Adrenal gland (tissue), 9 donors: ENCODE measurements at regions not wholly inside any gene's neighbourhood (a gene's known extent, or its start where the extent isn't known, plus 50 kb on each side); places are given as distances from the start of the nearest gene placed in this dataset.

Experiments
- DNase-seq, 7 donors: peaks; one replicate each; pipeline ENCODE4 v3.0.0-alpha.2; 2019 to 2020
- H3K27ac ChIP-seq, 5 donors: fragments of 200-600 bp; sonication (generic) in 4 of 5; 1 replicate in 3 of 5; 2 replicates in 2 of 5; pipeline versions ENCODE4 v1.5.1 to v1.8.0; 2016 to 2020; ENCODE audit warnings: mild to moderate bottlenecking in 1 of 5
- H3K27me3 ChIP-seq: fragments of 200-600 bp; 2 replicates; pipeline ENCODE4 v1.8.0; 2021
- H3K36me3 ChIP-seq, 2 donors: fragments of 200-600 bp; replicated peaks in 1 of 2; 1 replicate in 1 of 2; 2 replicates in 1 of 2; pipeline versions ENCODE4 v1.5.1 to v1.8.0; 2018 to 2022
- H3K4me1 ChIP-seq, 2 donors: fragments of 200-600 bp; replicated peaks in 1 of 2; 1 replicate in 1 of 2; 2 replicates in 1 of 2; pipeline versions ENCODE4 v1.5.1 to v1.8.0; 2018 to 2021
- H3K4me3 ChIP-seq, 4 donors: fragments of 200-600 bp; sonication (generic) in 3 of 4; one replicate each; pipeline ENCODE4 v1.5.1; 2016 to 2018
- H3K9me3 ChIP-seq, 3 donors: fragments of 200-600 bp; sonication (generic) in 1 of 3; replicated peaks in 1 of 3; 1 replicate in 2 of 3; 2 replicates in 1 of 3; pipeline versions ENCODE4 v1.5.1 to v1.8.0; 2016 to 2021
- CTCF ChIP-seq, 6 experiments: fragments of 450-650 bp in 4 of 6; fragments of 200-600 bp in 2 of 6; sonication (generic) in 1 of 6; IDR thresholded peaks; 1 replicate in 5 of 6; 2 replicates in 1 of 6; pipeline versions ENCODE4 v1.5.1 to v1.8.0; 2016 to 2021; ENCODE audit warnings: antibody characterized with exemption in 6 of 6, mild to moderate bottlenecking in 2 of 6, moderate library complexity in 1 of 6
- POLR2A ChIP-seq, 2 donors: fragments of 450-650 bp; IDR thresholded peaks; one replicate each; pipeline ENCODE4 v1.6.1; 2017; ENCODE audit warnings: antibody characterized with exemption in 2 of 2, mild to moderate bottlenecking in 2 of 2, moderate library complexity in 1 of 2
- WGBS, 4 donors: extraction: QIAGEN DNeasy Blood & Tissue Kit in 2 of 4; methylation state at CpG; one replicate each; pipeline versions ENCODE4 v1.1.5 to v1.1.7; 2013 to 2017; 5-methylcytosine and 5-hydroxymethylcytosine counted together
- intact Hi-C, 2 donors: fragments of 100-400 bp; cut with DNase I; formaldehyde crosslinking; loops; one replicate each; pipeline versions ENCODE4 v1.14.1 to v1.15.0; 2022 to 2023
- donor health status: healthy with polysubstance abuse.
- donor health status: Bipolar disorder and iron deficiency.
- donor health status: DM: yes; HTN: yes; CAD: no.
- donor health status: DM: no; HTN: no; CAD: no.
- donor health status: DM: no; HTN: no; CAD: no.

DNA sequence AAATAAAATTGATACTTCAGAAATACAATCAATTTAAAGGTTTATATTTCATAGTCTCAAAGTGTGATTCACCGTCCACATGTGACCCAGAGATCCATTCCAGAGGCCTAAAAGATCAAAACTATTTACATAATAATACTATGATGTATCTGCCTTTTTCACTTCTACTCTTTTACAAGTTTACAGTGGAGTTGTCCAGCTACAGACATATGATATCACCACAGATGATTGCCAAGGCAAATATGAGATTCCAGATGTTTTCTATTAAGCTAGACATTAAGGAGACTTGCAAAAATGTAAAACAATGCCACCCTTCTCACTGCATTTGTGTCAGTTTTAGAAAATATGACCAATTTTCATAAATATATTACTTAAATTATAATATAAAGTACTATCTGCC, 443.7 kb downstream of the GJA1 start:
- no peaks in the 10 kb centered on the region for H3K9me3 ChIP-seq
- TF ChIP-seq POLR2A (IDR thresholded peaks at IDR 0.05) (no peak), CTCF (IDR thresholded peaks at IDR 0.05) (no peak)
- no peaks in the 10 kb centered on the region for H3K36me3 ChIP-seq
- no peak overlapping the region for H3K27ac ChIP-seq
- no peaks in the 10 kb centered on the region for H3K4me1 ChIP-seq
- H3K27me3 ChIP-seq = no peaks in the 10 kb centered on the region
- no peak for DNase-seq
- H3K4me3 ChIP-seq = no peak overlapping the region
- 72 to 88% (median 77%) methylated on average over 1 of the region's 1 CpG for WGBS, 4 donors
- intact Hi-C loops = no loop called here

DNA sequence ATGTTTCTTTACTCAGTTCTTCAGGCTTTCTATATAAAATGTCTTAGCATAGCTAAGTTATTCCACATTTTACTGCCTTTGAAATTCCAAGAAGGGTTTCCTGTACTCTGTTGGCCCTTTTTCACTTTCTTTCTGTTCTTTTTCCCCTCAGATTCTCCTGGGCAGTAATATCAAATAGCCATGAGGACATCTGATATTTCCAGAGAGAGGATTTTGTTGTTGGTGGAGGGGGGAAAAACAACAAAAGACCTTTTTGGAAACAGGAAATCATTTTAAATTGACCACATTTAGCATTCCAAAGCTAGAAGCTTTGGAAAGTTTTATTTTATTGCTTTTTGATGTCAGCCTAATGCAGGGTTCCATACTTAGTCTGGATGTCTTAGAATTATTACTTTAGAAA, 445.4 kb downstream of the GJA1 start:
- Histone ChIP-seq H3K4me1 (no peaks in the 10 kb centered on the region), H3K36me3 (no peaks in the 10 kb centered on the region), H3K4me3 (no peak overlapping the region), H3K27ac (no peak overlapping the region), H3K9me3 (no peaks in the 10 kb centered on the region), H3K27me3 (no peaks in the 10 kb centered on the region)
- DNase-seq = no peak
- intact Hi-C loops = no loop called here
- TF ChIP-seq POLR2A (IDR thresholded peaks at IDR 0.05) (no peak), CTCF (IDR thresholded peaks at IDR 0.05) (no peak)

DNA sequence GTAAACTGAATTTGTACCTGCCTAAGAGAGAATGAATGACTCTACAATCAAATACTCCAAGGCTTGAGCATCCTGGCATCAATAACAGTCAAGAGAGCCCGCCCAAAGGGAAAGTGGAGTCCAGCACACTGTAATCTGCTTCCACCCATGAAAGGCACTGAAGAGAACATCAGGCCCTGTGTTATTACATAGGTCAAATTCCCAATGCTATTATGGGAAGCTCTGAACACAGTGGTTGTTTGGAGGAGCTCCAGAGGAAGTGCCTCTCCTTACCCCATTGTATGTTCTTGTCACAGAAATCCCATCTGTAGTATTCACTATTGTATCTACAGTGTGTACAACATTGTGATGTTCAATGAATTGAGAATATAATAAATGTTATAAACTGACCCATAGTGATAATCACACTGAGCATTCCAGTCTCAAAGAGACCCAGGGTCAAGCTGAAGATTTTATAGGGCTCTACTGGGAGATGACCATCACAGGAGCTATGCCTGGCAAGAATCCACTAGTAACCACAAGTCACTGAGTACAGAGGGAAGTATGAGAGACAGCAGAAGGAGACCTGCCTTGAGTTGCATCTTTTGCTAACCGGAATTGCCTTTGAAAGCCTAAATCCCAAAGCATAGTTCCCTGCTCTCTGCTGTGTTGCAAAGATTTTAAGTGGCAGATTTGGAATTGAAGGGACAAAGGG, 446.7 kb downstream of the GJA1 start:
- no peak for DNase-seq
- Histone ChIP-seq H3K4me3 (no peak overlapping the region), H3K27ac (no peak overlapping the region), H3K4me1 (no peaks in the 10 kb centered on the region), H3K9me3 (no peaks in the 10 kb centered on the region), H3K27me3 (no peaks in the 10 kb centered on the region), H3K36me3 (no peaks in the 10 kb centered on the region)
- 77 to 86% (median 84%) methylated on average over 2 of the region's 2 CpGs for WGBS, 4 donors
- TF ChIP-seq CTCF (IDR thresholded peaks at IDR 0.05) = no peak
- TF ChIP-seq POLR2A (IDR thresholded peaks at IDR 0.05) = no peak
- intact Hi-C loops = no loop called here

DNA sequence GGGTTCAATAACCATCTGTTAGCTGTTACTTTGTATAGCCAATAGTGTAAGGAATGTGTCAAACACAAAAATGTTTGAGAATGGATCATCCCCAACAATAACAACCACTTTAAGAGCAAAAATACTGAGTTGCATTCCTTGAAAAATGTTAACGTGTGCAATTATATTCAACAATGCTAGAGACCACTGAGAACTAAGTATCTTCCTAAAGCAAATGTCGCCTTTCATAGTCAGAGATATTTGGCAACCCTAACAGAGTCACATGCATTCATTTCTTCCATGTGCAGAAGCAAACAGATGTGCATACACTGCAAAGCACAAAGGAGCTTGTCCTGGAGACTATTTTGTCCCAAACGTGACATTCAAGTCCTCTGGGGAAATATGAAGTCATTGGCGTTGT, 448.6 kb downstream of the GJA1 start:
- 64 to 79% (median 68%) methylated on average over 4 of the region's 4 CpGs for WGBS, 4 donors
- no peaks in the 10 kb centered on the region for H3K4me1 ChIP-seq
- intact Hi-C loops = no loop called here
- no peak for DNase-seq
- H3K4me3 ChIP-seq = no peak overlapping the region
- no peak for TF ChIP-seq POLR2A (IDR thresholded peaks at IDR 0.05)
- no peak for TF ChIP-seq CTCF (IDR thresholded peaks at IDR 0.05)
- H3K36me3 ChIP-seq = no peaks in the 10 kb centered on the region
- H3K27me3 ChIP-seq = no peaks in the 10 kb centered on the region
- H3K27ac ChIP-seq = no peak overlapping the region
- H3K9me3 ChIP-seq = no peaks in the 10 kb centered on the region
